ENCODE measurements at regions not wholly inside any gene's neighbourhood (a gene's known extent, or its start where the extent isn't known, plus 50 kb on each side); places are given as distances from the start of the nearest gene placed in this dataset.

DNA sequence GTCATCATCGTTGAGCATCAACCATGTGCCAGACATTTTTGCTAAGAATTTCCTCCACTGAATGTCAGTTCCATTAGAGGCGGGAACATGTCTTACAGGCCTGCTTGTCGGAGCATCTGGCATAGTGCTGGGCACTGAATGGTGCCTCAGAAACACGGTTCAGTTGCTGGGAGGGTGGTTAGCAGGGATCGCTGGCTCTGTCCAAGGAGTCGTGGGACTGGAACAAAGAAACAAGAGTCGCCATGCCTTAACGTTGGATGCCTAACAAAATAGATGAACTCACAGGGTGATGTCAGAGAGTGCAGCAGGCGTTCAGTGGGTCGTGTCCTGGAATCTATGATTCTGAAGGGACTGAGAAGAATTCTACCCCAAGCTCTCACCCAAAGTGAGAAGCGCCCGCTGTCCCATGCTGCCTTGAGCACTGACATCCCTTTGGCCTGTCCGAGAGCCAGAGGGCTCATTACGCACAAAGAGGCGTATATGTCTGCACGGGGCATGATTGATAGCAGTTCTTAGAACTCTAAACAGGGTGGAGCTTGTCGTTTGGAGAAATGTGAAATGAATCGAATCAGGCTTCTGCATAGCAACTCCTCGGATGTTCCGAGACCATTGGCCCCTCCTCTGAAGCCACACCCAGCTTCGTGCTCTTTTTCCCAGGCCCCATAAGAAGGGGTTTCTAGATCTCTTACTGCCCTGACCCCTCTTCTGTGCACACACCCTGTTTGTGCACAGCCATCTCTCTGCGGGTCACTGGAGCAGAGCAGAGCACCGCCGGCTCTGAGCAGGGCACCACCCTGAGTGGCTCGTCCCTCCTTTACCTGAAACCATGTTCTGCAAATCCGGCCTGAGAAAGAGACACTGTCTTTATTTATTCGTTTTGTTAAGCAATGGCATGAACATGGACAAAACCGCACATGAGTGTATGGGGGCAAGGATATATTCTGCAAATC, 113.1 kb upstream of the B3GAT1 start:
- H3K27me3 ChIP-seq (ENCODE audit: low read depth), result peaks cover 71% of the 10 kb centered on the region
- TF ChIP-seq, protein P1, sequence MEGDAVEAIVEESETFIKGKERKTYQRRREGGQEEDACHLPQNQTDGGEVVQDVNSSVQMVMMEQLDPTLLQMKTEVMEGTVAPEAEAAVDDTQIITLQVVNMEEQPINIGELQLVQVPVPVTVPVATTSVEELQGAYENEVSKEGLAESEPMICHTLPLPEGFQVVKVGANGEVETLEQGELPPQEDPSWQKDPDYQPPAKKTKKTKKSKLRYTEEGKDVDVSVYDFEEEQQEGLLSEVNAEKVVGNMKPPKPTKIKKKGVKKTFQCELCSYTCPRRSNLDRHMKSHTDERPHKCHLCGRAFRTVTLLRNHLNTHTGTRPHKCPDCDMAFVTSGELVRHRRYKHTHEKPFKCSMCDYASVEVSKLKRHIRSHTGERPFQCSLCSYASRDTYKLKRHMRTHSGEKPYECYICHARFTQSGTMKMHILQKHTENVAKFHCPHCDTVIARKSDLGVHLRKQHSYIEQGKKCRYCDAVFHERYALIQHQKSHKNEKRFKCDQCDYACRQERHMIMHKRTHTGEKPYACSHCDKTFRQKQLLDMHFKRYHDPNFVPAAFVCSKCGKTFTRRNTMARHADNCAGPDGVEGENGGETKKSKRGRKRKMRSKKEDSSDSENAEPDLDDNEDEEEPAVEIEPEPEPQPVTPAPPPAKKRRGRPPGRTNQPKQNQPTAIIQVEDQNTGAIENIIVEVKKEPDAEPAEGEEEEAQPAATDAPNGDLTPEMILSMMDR (IDR thresholded peaks at IDR 0.05; ENCODE audit: borderline replicate concordance), result no peak
- H3K36me3 ChIP-seq, result no peaks in the 10 kb centered on the region
- H3K4me1 ChIP-seq, result no peaks in the 10 kb centered on the region
- intact Hi-C loops (cut with micrococcal nuclease), result no loop called here
- peak; percentile 5 for DNase-seq
- H3K4me3 ChIP-seq, result no peak overlapping the region
- H3K27ac ChIP-seq (replicated peaks), result no peak overlapping the region
- no peaks in the 10 kb centered on the region for H3K9me3 ChIP-seq (replicated peaks)

DNA sequence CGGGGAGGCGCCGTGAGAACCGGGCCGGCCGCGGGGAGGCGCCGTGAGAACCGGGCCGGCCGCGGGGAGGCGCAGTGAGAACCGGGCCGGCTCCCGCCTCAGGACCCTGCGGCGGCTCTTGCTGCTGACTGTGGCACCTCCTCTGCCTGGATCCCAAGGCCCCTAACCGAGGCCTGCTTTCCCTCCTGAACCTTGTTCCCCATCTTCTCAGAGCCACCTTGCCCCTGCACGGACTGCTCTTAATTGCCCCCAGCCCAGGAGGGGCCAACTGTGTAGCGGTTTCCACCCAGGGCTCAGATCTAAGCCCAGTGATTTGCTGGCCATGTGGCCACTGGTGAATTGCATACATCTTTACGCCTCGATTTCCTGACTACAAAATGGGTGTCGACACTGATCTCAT, 112.2 kb upstream of the B3GAT1 start:
- Histone ChIP-seq H3K4me1 (no peaks in the 10 kb centered on the region), H3K36me3 (no peaks in the 10 kb centered on the region), H3K9me3 (replicated peaks) (no peaks in the 10 kb centered on the region), H3K27me3 (ENCODE audit: low read depth) (peaks cover 73% of the 10 kb centered on the region), H3K4me3 (no peak overlapping the region), H3K27ac (replicated peaks) (no peak overlapping the region)
- peak; percentile 4 for DNase-seq
- intact Hi-C loops (cut with micrococcal nuclease), result no loop called here
- TF ChIP-seq, protein P1 (IDR thresholded peaks at IDR 0.05; ENCODE audit: borderline replicate concordance), result no peak

DNA sequence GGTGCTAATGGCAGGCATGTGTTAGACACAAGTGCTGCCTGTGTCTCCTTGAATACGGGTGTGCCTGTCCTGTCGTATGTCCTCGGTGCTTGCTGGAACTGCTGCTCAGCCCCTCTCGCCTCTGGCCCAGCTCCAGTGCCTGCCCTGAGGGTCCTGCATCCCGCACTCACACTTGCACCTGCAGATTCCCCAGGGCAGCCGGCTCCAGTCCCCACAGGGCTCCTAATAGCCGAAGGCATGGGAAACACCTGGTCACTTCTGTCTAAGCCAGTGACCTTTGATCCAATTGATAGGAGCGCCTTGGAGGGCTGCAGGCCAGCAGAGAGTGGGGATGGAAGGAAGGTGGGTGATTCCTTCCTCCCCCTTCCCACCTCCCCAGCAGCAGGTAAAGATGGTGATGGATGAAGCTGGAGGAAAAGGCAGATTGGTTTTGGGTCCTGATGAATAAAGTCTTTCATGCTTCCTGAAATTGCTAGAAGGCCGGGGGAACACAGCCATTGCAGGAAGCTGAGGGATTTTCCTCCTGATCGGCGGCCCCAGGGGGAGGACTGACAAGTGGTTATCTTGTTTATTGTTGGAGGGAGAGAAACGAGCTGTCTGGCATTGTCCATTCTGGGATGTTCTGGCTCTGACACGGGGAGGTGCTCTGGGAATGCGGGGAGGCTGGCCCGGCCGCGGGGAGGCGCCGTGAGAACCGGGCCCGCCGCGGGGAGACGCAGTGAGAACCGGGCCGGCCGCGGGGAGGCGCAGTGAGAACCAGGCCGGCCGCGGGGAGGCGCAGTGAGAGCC, 110.9 kb upstream of the B3GAT1 start:
- Histone ChIP-seq H3K36me3 (no peaks in the 10 kb centered on the region), H3K9me3 (replicated peaks) (no peaks in the 10 kb centered on the region), H3K27ac (replicated peaks) (no peak overlapping the region), H3K4me1 (no peaks in the 10 kb centered on the region), H3K4me3 (no peak overlapping the region), H3K27me3 (ENCODE audit: low read depth) (peaks cover 72% of the 10 kb centered on the region)
- peak; percentile 5 for DNase-seq
- TF ChIP-seq, protein P1 (IDR thresholded peaks at IDR 0.05; ENCODE audit: borderline replicate concordance), result no peak
- intact Hi-C loops (cut with micrococcal nuclease), result no loop called here

DNA sequence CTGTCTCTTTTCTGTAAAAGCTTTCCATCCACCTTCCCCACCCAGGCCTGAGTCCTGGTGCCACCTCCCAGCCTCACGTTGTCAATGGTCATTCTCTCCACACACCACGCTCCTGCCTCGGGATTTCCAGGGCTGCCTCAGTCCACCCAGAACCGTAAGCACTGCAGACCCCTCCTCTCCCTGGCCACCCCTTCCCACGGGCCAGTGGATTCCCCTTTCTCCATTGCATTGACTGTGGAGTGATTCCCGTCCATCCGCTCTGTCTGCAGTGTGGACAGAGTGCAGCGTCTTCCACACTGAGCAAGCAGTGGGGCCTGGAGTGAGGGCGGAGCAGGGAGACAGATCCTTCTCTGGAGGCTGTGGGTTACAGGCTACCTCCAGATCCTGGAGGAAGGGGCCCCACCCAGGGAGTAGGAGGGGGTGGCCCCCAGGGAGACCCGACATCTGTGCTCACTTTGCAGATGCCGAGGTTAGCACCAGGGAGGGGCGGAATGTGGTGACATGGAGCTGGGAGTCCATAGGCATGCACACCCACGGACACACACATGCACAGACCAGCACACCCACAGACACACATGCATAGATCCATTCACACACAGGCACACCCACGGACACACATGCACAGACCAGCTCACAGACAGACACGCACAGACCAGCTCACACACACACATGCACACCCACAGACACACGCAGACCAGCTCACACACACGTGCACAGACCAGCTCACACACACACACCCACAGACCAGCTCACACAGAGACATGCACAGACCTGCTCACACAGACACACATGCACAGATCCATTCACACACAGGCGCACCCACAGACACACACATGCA, 109.6 kb upstream of the B3GAT1 start:
- no peak overlapping the region for H3K27ac ChIP-seq (replicated peaks)
- H3K4me3 ChIP-seq, result no peak overlapping the region
- peaks cover 73% of the 10 kb centered on the region for H3K27me3 ChIP-seq (ENCODE audit: low read depth)
- no peaks in the 10 kb centered on the region for H3K9me3 ChIP-seq (replicated peaks)
- no peak for DNase-seq
- intact Hi-C loops (cut with micrococcal nuclease), result no loop called here
- TF ChIP-seq, protein P1 (IDR thresholded peaks at IDR 0.05; ENCODE audit: borderline replicate concordance), result no peak
- H3K36me3 ChIP-seq, result no peaks in the 10 kb centered on the region
- no peaks in the 10 kb centered on the region for H3K4me1 ChIP-seq

DNA sequence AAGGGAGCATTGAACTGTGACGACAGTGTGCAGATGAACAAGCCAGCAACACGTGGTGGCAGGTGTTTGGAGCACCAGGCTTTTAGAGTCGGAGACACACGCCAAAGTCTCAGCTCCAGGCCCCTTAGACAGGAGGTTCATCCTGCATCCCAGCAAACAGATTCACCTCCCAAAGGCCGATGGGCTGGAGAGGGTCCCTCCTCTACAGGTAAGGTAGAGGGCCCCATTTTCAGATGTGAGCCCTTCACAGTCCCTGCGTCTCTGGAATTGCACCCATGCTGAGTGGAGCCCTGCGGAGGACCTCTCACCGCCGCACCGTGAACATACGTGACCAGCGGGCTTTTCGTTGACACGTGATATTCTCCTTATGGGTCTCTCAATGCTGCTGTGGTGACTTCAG, 109.0 kb upstream of the B3GAT1 start:
- intact Hi-C loops (cut with micrococcal nuclease), result no loop called here
- TF ChIP-seq, protein P1 (IDR thresholded peaks at IDR 0.05; ENCODE audit: borderline replicate concordance), result no peak
- Histone ChIP-seq H3K27me3 (ENCODE audit: low read depth) (peaks cover 79% of the 10 kb centered on the region), H3K4me3 (no peak overlapping the region), H3K9me3 (replicated peaks) (no peaks in the 10 kb centered on the region), H3K4me1 (no peaks in the 10 kb centered on the region), H3K36me3 (no peaks in the 10 kb centered on the region), H3K27ac (replicated peaks) (no peak overlapping the region)
- DNase-seq, result no peak

Data from left ventricle myocardium inferior (tissue), 1 donor.